GM12875 (cell line): ENCODE measurements at regions not wholly inside any gene's neighbourhood (a gene's known extent, or its start where the extent isn't known, plus 50 kb on each side); places are given as distances from the start of the nearest gene placed in this dataset.

ENCODE experiments used
- H3K4me3 ChIP-seq: one replicate; pipeline ENCODE4 v1.5.1; 2011; ENCODE audit warnings: low read depth, low read length, control low read depth
- CTCF ChIP-seq: IDR thresholded peaks from 2 replicates; pipeline ENCODE4 v1.5.1; 2011; ENCODE audit warnings: low read depth, mild to moderate bottlenecking, control low read depth, inconsistent platforms, low read length, moderate library complexity, borderline replicate concordance; ENCODE audit not compliant: insufficient read depth

DNA sequence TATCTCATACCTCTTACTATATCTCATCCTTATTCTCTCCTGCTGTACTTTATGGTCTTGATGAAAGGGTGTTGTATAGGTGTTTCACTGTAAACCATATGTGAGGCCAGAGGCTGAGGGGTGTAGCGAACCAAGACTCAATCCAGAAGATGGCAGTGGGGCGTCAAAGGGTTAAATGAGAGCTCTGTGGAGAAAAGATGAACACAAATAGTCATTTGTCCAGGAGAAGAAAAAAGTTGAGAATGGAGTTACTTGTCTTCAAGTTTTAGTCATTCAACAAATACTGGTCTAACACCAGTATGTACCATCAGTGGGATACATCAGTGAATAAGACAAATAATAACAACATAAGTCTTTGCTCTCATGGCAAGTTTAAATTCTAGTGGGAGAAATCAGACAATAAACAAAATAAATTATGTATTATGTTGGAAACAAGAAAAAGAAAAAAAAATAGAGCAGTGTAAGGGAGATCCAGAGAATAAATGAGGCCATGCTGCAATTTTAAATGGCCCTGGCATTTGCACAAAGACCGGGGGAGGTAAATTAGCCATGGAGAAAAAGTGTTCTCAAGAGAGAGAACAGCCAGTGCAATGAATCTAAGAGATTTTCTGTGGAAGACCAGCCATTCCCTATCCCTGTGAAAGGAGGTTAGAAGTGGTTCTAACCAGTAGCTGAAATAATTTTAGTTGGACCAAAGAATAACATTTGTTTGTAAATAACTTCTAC is 77.0 kb upstream of the UMPS start:
- no peak for TF ChIP-seq CTCF
- no peak overlapping the region for H3K4me3 ChIP-seq

- no peak overlapping the region for H3K4me3 ChIP-seq
- no peak for TF ChIP-seq CTCF
These were observed 76.3 kb upstream of the UMPS start for GRCh38 chr3:124653797-124654469.

- H3K4me3 ChIP-seq = no peak overlapping the region
- TF ChIP-seq CTCF = no peak
These were observed 75.8 kb upstream of the UMPS start for GRCh38 chr3:124654470-124654845.

DNA sequence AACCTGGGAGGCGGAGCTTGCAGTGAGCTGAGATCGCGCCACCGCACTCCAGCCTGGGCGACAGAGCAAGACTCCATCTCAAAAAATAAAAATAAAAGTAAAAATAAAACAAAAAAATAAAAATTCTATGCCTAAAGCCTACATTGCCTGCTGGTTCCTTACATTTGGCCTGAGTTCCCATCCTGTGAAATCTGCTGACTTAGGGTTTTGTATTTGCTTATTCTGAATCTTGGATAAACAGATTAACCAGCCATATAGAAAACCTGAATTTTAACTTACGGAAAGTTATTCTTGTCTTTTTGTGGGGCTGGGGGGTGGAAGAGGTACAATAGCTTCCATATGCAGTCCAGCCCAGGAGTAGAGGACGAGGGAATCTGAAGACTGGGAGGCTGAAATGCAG is 73.7 kb upstream of the UMPS start:
- no peak overlapping the region for H3K4me3 ChIP-seq
- no peak for TF ChIP-seq CTCF

DNA sequence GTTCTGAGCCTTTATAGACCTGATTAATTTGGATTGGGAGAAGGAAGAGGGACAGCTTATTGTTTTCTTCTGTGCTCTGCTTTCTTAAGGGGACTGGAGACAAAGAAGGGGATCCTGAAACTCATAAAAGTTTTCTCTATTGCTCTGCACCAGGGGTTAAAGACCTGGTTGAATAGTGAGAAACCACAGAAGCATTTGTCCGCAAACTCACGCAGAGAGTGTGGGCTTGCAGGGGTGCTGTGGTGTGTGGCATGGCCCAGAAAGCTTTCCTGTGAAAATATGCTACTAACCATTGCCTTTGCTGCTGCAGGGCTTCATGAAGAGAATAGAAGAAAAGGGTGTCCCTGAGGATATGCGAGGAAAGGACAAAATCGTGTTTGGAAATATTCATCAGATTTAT is 73.1 kb upstream of the UMPS start:
- H3K4me3 ChIP-seq = no peak overlapping the region
- TF ChIP-seq CTCF = no peak

DNA sequence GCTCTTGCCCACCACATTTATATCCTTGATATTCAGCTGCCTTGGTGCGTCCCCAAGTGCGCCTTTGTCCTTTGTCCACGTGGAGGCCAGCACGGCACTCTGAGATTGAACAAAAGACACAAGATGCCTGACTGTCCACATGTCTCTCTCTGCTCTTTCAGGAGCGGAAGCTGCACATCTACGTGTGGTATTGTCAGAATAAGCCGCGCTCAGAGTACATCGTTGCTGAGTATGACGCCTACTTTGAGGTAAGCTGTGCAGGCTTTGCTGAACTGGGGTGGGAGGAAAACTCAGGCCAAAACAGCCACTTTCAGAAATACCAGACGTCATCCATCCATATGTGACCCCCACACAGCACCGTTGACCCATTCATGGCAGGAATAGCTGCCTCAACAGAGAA is 72.0 kb upstream of the UMPS start:
- no peak overlapping the region for H3K4me3 ChIP-seq
- TF ChIP-seq CTCF = no peak

GRCh38 chr3:124659175-124659574 is 71.1 kb upstream of the UMPS start:
- no peak overlapping the region for H3K4me3 ChIP-seq
- no peak for TF ChIP-seq CTCF
